GM12891 (cell line): ENCODE measurements at regions not wholly inside any gene's neighbourhood (a gene's known extent, or its start where the extent isn't known, plus 50 kb on each side); places are given as distances from the start of the nearest gene placed in this dataset.

Experiments used
- POLR2A ChIP-seq: IDR thresholded peaks from 2 replicates; pipeline ENCODE4 v1.6.1; 2011; ENCODE audit warnings: low read depth, low read length, control low read depth
- POLR2AphosphoS5 ChIP-seq: IDR thresholded peaks from 2 replicates; pipeline ENCODE4 v1.6.1; 2011; ENCODE audit warnings: low read depth, low read length, control low read depth
- SPI1 ChIP-seq: IDR thresholded peaks from 2 replicates; pipeline ENCODE4 v1.6.1; 2011; ENCODE audit warnings: low read depth, low read length, control low read depth

GRCh38 chr1:91166106-91166712 is 144.4 kb upstream of the ZNF644 start:
- no peak for TF ChIP-seq POLR2A
- TF ChIP-seq POLR2AphosphoS5: no peak
- TF ChIP-seq SPI1: no peak
